PC-9 (cell line): ENCODE measurements at regions not wholly inside any gene's neighbourhood (a gene's known extent, or its start where the extent isn't known, plus 50 kb on each side); places are given as distances from the start of the nearest gene placed in this dataset.
"Not testable (repeated sequence)": the region's sequence is repeated elsewhere in the genome, so short reads cannot be mapped to it uniquely, and the experiment has no call there.

ENCODE experiments used
- CTCF ChIP-seq: fragments of 200-600 bp; sonication (generic); conservative IDR thresholded peaks from 2 replicates; pipeline ENCODE4 v1.6.1; 2017; ENCODE audit warnings: mixed run types, antibody characterized with exemption, mild to moderate bottlenecking, moderate library complexity
- EZH2 ChIP-seq: fragments of 200-600 bp; sonication (generic); IDR thresholded peaks from 2 replicates; pipeline ENCODE4 v1.8.0; 2017; ENCODE audit warnings: antibody characterized with exemption, low read depth

GRCh38 chr7:73186589-73187309, 100.9 kb upstream of the SPDYE9 start:
- not testable (repeated sequence) for TF ChIP-seq CTCF, EZH2
